Body of pancreas (tissue), 4 donors: ENCODE measurements at regions not wholly inside any gene's neighbourhood (a gene's known extent, or its start where the extent isn't known, plus 50 kb on each side); places are given as distances from the start of the nearest gene placed in this dataset.

Source experiments
- CTCF ChIP-seq, 7 experiments: fragments of 450-650 bp in 4 of 7; fragments of 200-600 bp in 3 of 7; sonication (generic) in 3 of 7; IDR thresholded peaks; one replicate each; pipeline ENCODE4 v1.5.1; 2016 to 2019; ENCODE audit warnings: antibody characterized with exemption in 7 of 7
- POLR2A ChIP-seq, 3 donors: fragments of 450-650 bp; IDR thresholded peaks; one replicate each; pipeline ENCODE4 v1.6.1; 2016; ENCODE audit warnings: antibody characterized with exemption in 3 of 3, mild to moderate bottlenecking in 2 of 3

- TF ChIP-seq CTCF (IDR thresholded peaks at IDR 0.05) (no peak), POLR2A (IDR thresholded peaks at IDR 0.05) (no peak)
Observed at GRCh38 chr9:28653216-28653615, 1079.9 kb upstream of the C9orf72 start.
